ENCODE measurements at regions not wholly inside any gene's neighbourhood (a gene's known extent, or its start where the extent isn't known, plus 50 kb on each side); places are given as distances from the start of the nearest gene placed in this dataset.

GRCh38 chr5:86526811-86527348 is 90.9 kb upstream of the COX7C start (continued):
- TF ChIP-seq GTF3C2 (IDR thresholded peaks at IDR 0.05; ENCODE audit: borderline replicate concordance, extremely low read depth, insufficient read length) (no peak), PTTG1 (tag; IDR thresholded peaks at IDR 0.05; ENCODE audit: low read depth) (peak; percentile 78), EHMT2 (IDR thresholded peaks at IDR 0.05) (peak; percentile 61; the same call in 1 of the 2 replicates), RBM34 (IDR thresholded peaks at IDR 0.05; ENCODE audit: borderline replicate concordance, insufficient read depth, low read length) (no peak), TSHZ1 (CRISPR knock-in tag; IDR thresholded peaks at IDR 0.05) (peak; percentile 65; the same call in 1 of the 2 replicates), TAF1 (IDR thresholded peaks at IDR 0.05; ENCODE audit: control insufficient read depth, extremely low read depth, insufficient read depth, low read length, severe bottlenecking) (peak; percentile 35), ZNF79 (CRISPR knock-in tag; IDR thresholded peaks at IDR 0.05; ENCODE audit: low read depth) (peak; percentile 85), ZNF740 (CRISPR knock-in tag; IDR thresholded peaks at IDR 0.05) (no peak), ZNF740 (tag; IDR thresholded peaks at IDR 0.05) (peak in 1 of 2 experiments; percentile 87; a peak in 2 of 4 replicates), HES1 (IDR thresholded peaks at IDR 0.05; ENCODE audit: low read depth) (peak; percentile 97), ZNF584 (CRISPR knock-in tag; IDR thresholded peaks at IDR 0.05; ENCODE audit: low read depth) (peak; percentile 94), ZNF263 (CRISPR knock-in tag; IDR thresholded peaks at IDR 0.05; ENCODE audit: borderline replicate concordance) (no peak), ATF1 (CRISPR knock-in tag; IDR thresholded peaks at IDR 0.05) (no peak), ATF1 (tag; IDR thresholded peaks at IDR 0.05) (peak; percentile 87), NUFIP1 (IDR thresholded peaks at IDR 0.05; ENCODE audit: partially characterized antibody) (no peak), HNRNPLL (IDR thresholded peaks at IDR 0.05; ENCODE audit: low read depth, low read length, poor library complexity, severe bottlenecking) (no peak), RNF219 (CRISPR knock-in tag; IDR thresholded peaks at IDR 0.05) (0 out of 2 replicates have a peak, but pooled peaks have one; percentile 51), NR1H2 (CRISPR knock-in tag; IDR thresholded peaks at IDR 0.05) (no peak)
